ENCODE measurements at regions not wholly inside any gene's neighbourhood (a gene's known extent, or its start where the extent isn't known, plus 50 kb on each side); places are given as distances from the start of the nearest gene placed in this dataset.

DNA sequence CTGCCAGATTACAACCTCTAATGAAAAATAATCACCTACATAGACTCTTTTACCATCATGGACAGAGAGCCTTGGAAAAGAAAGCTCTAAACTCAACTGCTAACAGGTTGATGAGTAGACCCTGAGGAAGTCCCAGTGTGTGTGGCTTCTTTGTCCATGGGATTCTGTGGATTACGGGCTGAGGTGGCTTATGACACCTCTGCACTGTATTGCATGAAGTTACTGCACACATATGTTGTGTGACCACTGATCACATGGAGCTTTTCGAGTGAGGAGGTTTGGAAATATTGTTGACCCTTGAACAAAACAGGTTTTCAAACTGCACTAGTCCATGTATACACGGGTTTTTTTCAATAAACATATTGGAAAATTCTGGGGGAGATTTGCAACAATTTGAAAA, 124.4 kb downstream of the RIN2 start:
- Histone ChIP-seq H3K4me1 (ENCODE audit: control insufficient read depth, insufficient read depth, low read depth, low read length) (peaks cover 22% of the 10 kb centered on the region), H3K14ac (ENCODE audit: low read length in 2 of 2) (no peak overlapping the region), H3K36me3 (ENCODE audit: control insufficient read depth in 1 of 2, insufficient read depth in 2 of 2, low read depth in 1 of 2, low read length in 2 of 2) (peaks cover 1 to 12% of the 10 kb centered on the region in 2 experiments), H3K79me1 (replicated peaks; ENCODE audit: low read length, poor library complexity, severe bottlenecking) (peaks cover 26% of the 10 kb centered on the region), H3K27me3 (ENCODE audit: control insufficient read depth in 1 of 2, insufficient read depth in 1 of 2, low read length in 2 of 2) (no peaks in the 10 kb centered on the region), H2BK5ac (ENCODE audit: low read depth, low read length, poor library complexity, severe bottlenecking) (no peak overlapping the region), H3K23ac (ENCODE audit: low read length in 2 of 2) (no peak overlapping the region), H2BK15ac (ENCODE audit: low read depth, poor library complexity, severe bottlenecking) (no peak overlapping the region), H3K9me3 (ENCODE audit: control insufficient read depth, low read length) (no peaks in the 10 kb centered on the region), H3K18ac (ENCODE audit: low read depth in 1 of 2, low read length in 2 of 2) (peak overlapping the region in 1 of 2 experiments; percentile 6), H2BK12ac (ENCODE audit: low read length in 2 of 2) (peak overlapping the region in 1 of 2 experiments; percentile 21), H3K4me3 (ENCODE audit: insufficient read depth in 1 of 2, low read depth in 1 of 2, low read length in 2 of 2) (no peak overlapping the region), H4K91ac (ENCODE audit: low read length) (no peak overlapping the region), H3K4ac (ENCODE audit: low read depth in 1 of 2, low read length in 2 of 2) (no peak overlapping the region), H3K27ac (ENCODE audit: low read length, poor library complexity, severe bottlenecking) (no peak overlapping the region), H2BK120ac (ENCODE audit: low read depth, low read length) (no peak overlapping the region), H3K4me2 (ENCODE audit: low read length, poor library complexity, severe bottlenecking) (no peak overlapping the region), H4K8ac (ENCODE audit: low read length) (no peak overlapping the region), H3K9ac (ENCODE audit: low read length) (no peak overlapping the region), H2AK5ac (ENCODE audit: low read length, severe bottlenecking) (peak overlapping the region; percentile 21), H2AFZ (ENCODE audit: low read depth, low read length) (no peak overlapping the region)
- WGBS: 84% methylated on average over 3 of the region's 3 CpGs
- no peak for DNase-seq

DNA sequence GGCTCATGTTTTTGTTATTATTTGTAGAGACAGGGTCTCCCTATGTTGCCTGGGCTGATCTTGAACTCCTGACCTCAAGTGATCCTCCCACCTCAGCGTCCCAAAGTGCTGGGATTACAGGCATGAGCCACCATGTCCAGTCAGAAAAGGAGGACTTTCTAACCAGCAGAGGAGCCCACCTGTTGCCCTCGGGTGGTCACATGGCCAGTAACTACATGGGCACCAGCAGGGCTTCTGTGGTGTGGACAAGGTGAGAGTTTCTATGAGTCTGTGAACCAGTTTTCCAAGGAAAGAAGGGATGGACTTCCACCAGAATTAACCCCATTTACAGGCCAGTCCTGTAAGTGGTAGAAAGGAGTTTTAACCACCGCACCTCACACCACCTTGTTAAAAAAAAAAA, 125.4 kb downstream of the RIN2 start:
- Histone ChIP-seq H3K4me1 (ENCODE audit: control insufficient read depth, insufficient read depth, low read depth, low read length) (peaks cover 29% of the 10 kb centered on the region), H3K79me1 (replicated peaks; ENCODE audit: low read length, poor library complexity, severe bottlenecking) (peaks cover 19% of the 10 kb centered on the region), H3K9me3 (ENCODE audit: control insufficient read depth, low read length) (no peaks in the 10 kb centered on the region), H4K91ac (ENCODE audit: low read length) (no peak overlapping the region), H2BK120ac (ENCODE audit: low read depth, low read length) (no peak overlapping the region), H2BK15ac (ENCODE audit: low read depth, poor library complexity, severe bottlenecking) (no peak overlapping the region), H2BK12ac (ENCODE audit: low read length in 2 of 2) (peak overlapping the region; percentile 27 to 75), H3K23ac (ENCODE audit: low read length in 2 of 2) (no peak overlapping the region), H3K9ac (ENCODE audit: low read length) (no peak overlapping the region), H3K27me3 (ENCODE audit: control insufficient read depth in 1 of 2, insufficient read depth in 1 of 2, low read length in 2 of 2) (no peaks in the 10 kb centered on the region), H2AK5ac (ENCODE audit: low read length, severe bottlenecking) (peak overlapping the region; percentile 10), H3K4me3 (ENCODE audit: insufficient read depth in 1 of 2, low read depth in 1 of 2, low read length in 2 of 2) (no peak overlapping the region), H2AFZ (ENCODE audit: low read depth, low read length) (no peak overlapping the region), H3K27ac (ENCODE audit: low read length, poor library complexity, severe bottlenecking) (no peak overlapping the region), H4K8ac (ENCODE audit: low read length) (no peak overlapping the region), H3K4me2 (ENCODE audit: low read length, poor library complexity, severe bottlenecking) (no peak overlapping the region), H3K4ac (ENCODE audit: low read depth in 1 of 2, low read length in 2 of 2) (peak overlapping the region in 1 of 2 experiments; percentile 13), H3K36me3 (ENCODE audit: control insufficient read depth in 1 of 2, insufficient read depth in 2 of 2, low read depth in 1 of 2, low read length in 2 of 2) (peaks cover 0 to 12% of the 10 kb centered on the region in 2 experiments), H2BK5ac (ENCODE audit: low read depth, low read length, poor library complexity, severe bottlenecking) (no peak overlapping the region), H3K14ac (ENCODE audit: low read length in 2 of 2) (no peak overlapping the region), H3K18ac (ENCODE audit: low read depth in 1 of 2, low read length in 2 of 2) (peak overlapping the region; percentile 44 to 52)
- 100% methylated on average over 2 of the region's 3 CpGs for WGBS
- DNase-seq: no peak

DNA sequence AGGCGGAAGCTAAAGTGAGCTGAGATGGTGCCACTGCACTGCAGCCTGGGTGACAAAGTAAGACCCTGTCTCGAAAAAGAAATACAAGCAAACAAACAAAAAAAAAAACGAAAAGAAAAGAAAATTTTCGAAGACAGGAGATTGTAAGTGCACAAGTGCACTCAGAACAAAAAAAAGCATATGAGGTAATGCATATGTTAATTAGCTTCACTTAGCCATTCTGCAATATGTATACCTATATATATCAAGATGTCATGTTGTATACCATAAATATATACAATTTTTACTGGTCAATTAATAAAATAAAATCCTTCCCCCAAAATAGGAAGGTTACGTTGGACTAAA, 127.5 kb downstream of the RIN2 start:
- H2BK12ac ChIP-seq (ENCODE audit: low read length in 2 of 2): no peak overlapping the region
- peak overlapping the region in 1 of 2 experiments; percentile 74 for H3K18ac ChIP-seq (ENCODE audit: low read depth in 1 of 2, low read length in 2 of 2)
- H3K4me1 ChIP-seq (ENCODE audit: control insufficient read depth, insufficient read depth, low read depth, low read length): peaks cover 28% of the 10 kb centered on the region
- H4K8ac ChIP-seq (ENCODE audit: low read length): no peak overlapping the region
- WGBS: 91% methylated on average over 3 of the region's 5 CpGs
- peak overlapping the region; percentile 96 for H2BK120ac ChIP-seq (ENCODE audit: low read depth, low read length)
- H3K4me2 ChIP-seq (ENCODE audit: low read length, poor library complexity, severe bottlenecking): no peak overlapping the region
- peak overlapping the region in 1 of 2 experiments; percentile 76 for H3K4me3 ChIP-seq (ENCODE audit: insufficient read depth in 1 of 2, low read depth in 1 of 2, low read length in 2 of 2)
- no peak overlapping the region for H3K27ac ChIP-seq (ENCODE audit: low read length, poor library complexity, severe bottlenecking)
- no peaks in the 10 kb centered on the region for H3K27me3 ChIP-seq (ENCODE audit: control insufficient read depth in 1 of 2, insufficient read depth in 1 of 2, low read length in 2 of 2)
- H3K23ac ChIP-seq (ENCODE audit: low read length in 2 of 2): no peak overlapping the region
- no peaks in the 10 kb centered on the region for H3K9me3 ChIP-seq (ENCODE audit: control insufficient read depth, low read length)
- peaks cover 15% of the 10 kb centered on the region for H3K79me1 ChIP-seq (replicated peaks; ENCODE audit: low read length, poor library complexity, severe bottlenecking)
- no peak overlapping the region for H2AFZ ChIP-seq (ENCODE audit: low read depth, low read length)
- H2BK15ac ChIP-seq (ENCODE audit: low read depth, poor library complexity, severe bottlenecking): no peak overlapping the region
- no peak overlapping the region for H2BK5ac ChIP-seq (ENCODE audit: low read depth, low read length, poor library complexity, severe bottlenecking)
- H3K36me3 ChIP-seq (ENCODE audit: control insufficient read depth in 1 of 2, insufficient read depth in 2 of 2, low read depth in 1 of 2, low read length in 2 of 2): peaks cover 0 to 3% of the 10 kb centered on the region in 2 experiments
- no peak overlapping the region for H2AK5ac ChIP-seq (ENCODE audit: low read length, severe bottlenecking)
- no peak overlapping the region for H3K4ac ChIP-seq (ENCODE audit: low read depth in 1 of 2, low read length in 2 of 2)
- peak overlapping the region; percentile 62 for H3K9ac ChIP-seq (ENCODE audit: low read length)
- H4K91ac ChIP-seq (ENCODE audit: low read length): no peak overlapping the region
- H3K14ac ChIP-seq (ENCODE audit: low read length in 2 of 2): no peak overlapping the region
- no peak for DNase-seq

DNA sequence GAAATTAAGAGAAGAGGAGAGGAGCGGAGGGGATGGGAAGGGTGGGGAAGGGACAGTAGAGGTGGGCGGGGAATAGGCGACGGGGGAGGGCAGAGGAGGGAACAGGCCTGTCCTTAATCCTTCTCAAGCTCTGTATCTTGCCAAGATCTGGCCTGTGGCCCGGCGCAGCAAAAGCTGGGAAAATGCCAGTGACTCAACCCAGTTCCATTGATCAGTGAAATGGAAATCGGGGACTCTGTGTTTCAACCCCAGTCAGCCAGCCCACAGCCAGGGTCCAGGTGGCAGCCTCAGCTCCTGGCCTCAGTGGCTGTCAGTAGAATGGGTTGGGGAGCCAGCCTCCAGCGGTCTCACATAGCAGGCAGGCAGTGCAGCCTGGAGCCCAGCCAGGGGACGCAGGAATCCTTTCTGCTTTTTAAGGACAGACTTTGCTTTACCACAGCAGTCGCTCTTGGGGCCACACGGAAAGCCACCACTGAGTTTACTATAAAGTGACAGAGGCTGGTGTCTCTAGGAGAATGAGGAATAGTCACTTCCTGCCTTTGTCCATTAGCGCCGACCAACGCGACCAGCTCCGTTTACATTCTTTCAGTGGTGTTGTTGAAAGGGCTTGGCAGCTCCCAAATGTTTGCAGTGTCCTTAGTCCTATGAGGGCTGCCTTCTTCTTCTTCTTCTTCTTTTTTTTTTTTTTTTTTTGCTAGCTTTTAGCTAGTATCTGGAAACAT, 128.0 kb downstream of the RIN2 start:
- peaks cover 15% of the 10 kb centered on the region for H3K79me1 ChIP-seq (replicated peaks; ENCODE audit: low read length, poor library complexity, severe bottlenecking)
- peaks cover 0 to 8% of the 10 kb centered on the region in 2 experiments for H3K36me3 ChIP-seq (ENCODE audit: control insufficient read depth in 1 of 2, insufficient read depth in 2 of 2, low read depth in 1 of 2, low read length in 2 of 2)
- peak overlapping the region; percentile 32 for H2AFZ ChIP-seq (ENCODE audit: low read depth, low read length)
- peak; percentile 84 for DNase-seq
- H3K4me2 ChIP-seq (ENCODE audit: low read length, poor library complexity, severe bottlenecking): no peak overlapping the region
- H3K23ac ChIP-seq (ENCODE audit: low read length in 2 of 2): peak overlapping the region in 1 of 2 experiments; percentile 84
- WGBS: 27% methylated on average over 16 of the region's 16 CpGs
- H3K27ac ChIP-seq (ENCODE audit: low read length, poor library complexity, severe bottlenecking): peak overlapping the region; percentile 46
- H2AK5ac ChIP-seq (ENCODE audit: low read length, severe bottlenecking): peak overlapping the region; percentile 83
- peak overlapping the region; percentile 98 for H4K8ac ChIP-seq (ENCODE audit: low read length)
- H3K4ac ChIP-seq (ENCODE audit: low read depth in 1 of 2, low read length in 2 of 2): peak overlapping the region; percentile 90 to 91
- H3K14ac ChIP-seq (ENCODE audit: low read length in 2 of 2): peak overlapping the region in 1 of 2 experiments; percentile 96
- H2BK120ac ChIP-seq (ENCODE audit: low read depth, low read length): peak overlapping the region; percentile 96
- peaks cover 5% of the 10 kb centered on the region for H3K9me3 ChIP-seq (ENCODE audit: control insufficient read depth, low read length)
- peaks cover 28% of the 10 kb centered on the region for H3K4me1 ChIP-seq (ENCODE audit: control insufficient read depth, insufficient read depth, low read depth, low read length)
- H3K27me3 ChIP-seq (ENCODE audit: control insufficient read depth in 1 of 2, insufficient read depth in 1 of 2, low read length in 2 of 2): no peaks in the 10 kb centered on the region
- H2BK5ac ChIP-seq (ENCODE audit: low read depth, low read length, poor library complexity, severe bottlenecking): no peak overlapping the region
- H3K9ac ChIP-seq (ENCODE audit: low read length): peak overlapping the region; percentile 62
- H3K18ac ChIP-seq (ENCODE audit: low read depth in 1 of 2, low read length in 2 of 2): peak overlapping the region; percentile 95 to 99
- H3K4me3 ChIP-seq (ENCODE audit: insufficient read depth in 1 of 2, low read depth in 1 of 2, low read length in 2 of 2): peak overlapping the region in 1 of 2 experiments; percentile 76
- H4K91ac ChIP-seq (ENCODE audit: low read length): peak overlapping the region; percentile 99
- peak overlapping the region; percentile 97 to 99 for H2BK12ac ChIP-seq (ENCODE audit: low read length in 2 of 2)
- H2BK15ac ChIP-seq (ENCODE audit: low read depth, poor library complexity, severe bottlenecking): peak overlapping the region; percentile 52
